ENCODE measurements at regions not wholly inside any gene's neighbourhood (a gene's known extent, or its start where the extent isn't known, plus 50 kb on each side); places are given as distances from the start of the nearest gene placed in this dataset.
A peak's percentile ranks its signal among the peaks of the same experiment; 100 is the strongest.

DNA sequence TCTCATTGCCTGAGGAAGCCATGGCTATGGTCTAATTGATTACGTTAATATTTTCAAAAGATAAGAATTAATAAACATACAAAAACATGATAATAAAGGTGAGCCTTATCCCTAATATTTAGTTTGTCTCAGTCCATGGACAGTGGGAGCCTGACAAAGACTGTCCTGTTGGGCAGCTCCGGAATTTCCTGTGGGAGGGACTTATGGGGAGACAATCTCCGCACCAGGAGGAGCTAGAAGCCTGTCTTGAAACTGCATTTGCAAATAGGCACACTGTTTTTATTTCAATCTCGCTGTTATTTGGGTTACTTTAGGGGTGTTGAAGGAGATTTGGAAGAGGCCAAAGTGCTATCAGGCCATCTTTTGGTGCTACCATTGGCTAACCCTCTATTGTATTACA is 50.8 kb upstream of the ZDHHC17 start:
- Histone ChIP-seq H2BK20ac (ENCODE audit: low read length) (0 out of 2 replicates have a peak overlapping the region, but pooled peaks have one; percentile 62), H2BK15ac (ENCODE audit: low read length) (no peak overlapping the region), H2AK5ac (ENCODE audit: low read depth, low read length) (no peak overlapping the region), H3K36me3 (ENCODE audit: control insufficient read depth in 2 of 4, insufficient read depth in 4 of 4, low read length in 3 of 4) (no peaks in the 10 kb centered on the region), H3K56ac (replicated peaks; ENCODE audit: insufficient read length, low read depth, low read length) (no peak overlapping the region), H3K79me1 (ENCODE audit: low read depth, low read length) (no peaks in the 10 kb centered on the region), H3K4me2 (ENCODE audit: insufficient read depth in 1 of 2, low read depth in 2 of 2, low read length in 2 of 2) (no peak overlapping the region), H2AFZ (ENCODE audit: low read length) (peak overlapping the region; percentile 100), H3K23ac (ENCODE audit: insufficient read length) (no peak overlapping the region), H2BK5ac (ENCODE audit: low read depth, low read length) (no peak overlapping the region), H3K23me2 (ENCODE audit: low read depth, low read length) (no peaks in the 10 kb centered on the region), H2BK120ac (replicated peaks; ENCODE audit: low read depth, low read length) (no peak overlapping the region), H3K27me3 (replicated peaks in 1 of 4; ENCODE audit: control insufficient read depth in 3 of 4, extremely low read depth in 1 of 4, insufficient read depth in 3 of 4, low read length in 3 of 4) (no peaks in the 10 kb centered on the region), H2BK12ac (ENCODE audit: low read depth, low read length) (no peak overlapping the region), H4K5ac (ENCODE audit: insufficient read length, low read depth, low read length) (no peak overlapping the region), H3K18ac (ENCODE audit: extremely low read depth, low read length) (no peak overlapping the region), H4K8ac (ENCODE audit: extremely low read depth, insufficient read depth, low read length) (no peak overlapping the region), H3K4ac (replicated peaks; ENCODE audit: insufficient read length, low read depth, low read length) (no peak overlapping the region), H4K20me1 (replicated peaks in 1 of 2; ENCODE audit: control insufficient read depth in 1 of 2, insufficient read depth in 2 of 2, low read length in 2 of 2) (no peaks in the 10 kb centered on the region), H3K27ac (ENCODE audit: low read depth, low read length) (no peak overlapping the region), H4K91ac (replicated peaks; ENCODE audit: insufficient read length, low read length) (no peak overlapping the region), H3K14ac (ENCODE audit: insufficient read length) (no peak overlapping the region), H3K9me3 (ENCODE audit: insufficient read depth in 2 of 2, low read depth in 1 of 2, low read length in 1 of 2) (no peaks in the 10 kb centered on the region), H3K9ac (replicated peaks in 1 of 4; ENCODE audit: extremely low read depth in 1 of 4, low read depth in 3 of 4, low read length in 3 of 4) (no peak overlapping the region), H3K4me3 (ENCODE audit: extremely low read depth in 1 of 4, insufficient read depth in 2 of 4, low read depth in 3 of 4, low read length in 4 of 4) (no peak overlapping the region), H3K4me1 (replicated peaks in 1 of 4; ENCODE audit: control insufficient read depth in 3 of 4, insufficient read depth in 4 of 4, low read length in 3 of 4) (no peaks in the 10 kb centered on the region), H3K79me2 (ENCODE audit: control insufficient read depth in 1 of 2, insufficient read depth in 2 of 2, low read length in 2 of 2) (no peaks in the 10 kb centered on the region)
- DNase-seq (ENCODE audit: low read depth in 1 of 2, low spot score in 2 of 2) = no peak
- ChIA-PET POLR2A (ENCODE audit: partially characterized antibody) (interaction anchor here (1.0 to 1.3 kb wide), 3 partner anchors 11 to 51 kb away, joined by 3 to 5 read pairs (median 3); partner anchors contain the start of gene ZDHHC17), CTCF (ENCODE audit: partially characterized antibody) (interaction anchor here (0.9 to 1.7 kb wide), 6 partner anchors 9 to 91 kb away, joined by 3 to 6 read pairs (median 3); no protein-coding TSS in a partner anchor)
- peak; percentile 65 for FAIRE-seq
- 58% methylated on average over 4 of the region's 4 CpGs; no CpG with 5 or more reads in 1 of the 2 experiments for WGBS, 2 experiments (ENCODE audit: extremely low coverage in 1 of 2, insufficient coverage in 1 of 2, insufficient read length in 1 of 2, insufficient replicate concordance in 2 of 2, low coverage in 1 of 2, low lambda C conversion rate in 2 of 2, missing lambda C conversion rate in 1 of 2)
- TF ChIP-seq RAD21 (IDR thresholded peaks at IDR 0.05 in 1 of 2, conservative IDR thresholded peaks at IDR 0.05 in 1 of 2; ENCODE audit: low read depth in 2 of 2, low read length in 2 of 2) (peak; percentile 32 to 42; a peak in 3 of 4 replicates), ASH2L (IDR thresholded peaks at IDR 0.05; ENCODE audit: low read length) (no peak)

Data from H1 (cell line).